Iris pigment epithelial cell (primary cell): ENCODE measurements at regions not wholly inside any gene's neighbourhood (a gene's known extent, or its start where the extent isn't known, plus 50 kb on each side); places are given as distances from the start of the nearest gene placed in this dataset.

Source experiments
- DNase-seq: peaks from one replicate; pipeline ENCODE4 v3.0.0-alpha.2; 2011; ENCODE audit warnings: low read depth

DNA sequence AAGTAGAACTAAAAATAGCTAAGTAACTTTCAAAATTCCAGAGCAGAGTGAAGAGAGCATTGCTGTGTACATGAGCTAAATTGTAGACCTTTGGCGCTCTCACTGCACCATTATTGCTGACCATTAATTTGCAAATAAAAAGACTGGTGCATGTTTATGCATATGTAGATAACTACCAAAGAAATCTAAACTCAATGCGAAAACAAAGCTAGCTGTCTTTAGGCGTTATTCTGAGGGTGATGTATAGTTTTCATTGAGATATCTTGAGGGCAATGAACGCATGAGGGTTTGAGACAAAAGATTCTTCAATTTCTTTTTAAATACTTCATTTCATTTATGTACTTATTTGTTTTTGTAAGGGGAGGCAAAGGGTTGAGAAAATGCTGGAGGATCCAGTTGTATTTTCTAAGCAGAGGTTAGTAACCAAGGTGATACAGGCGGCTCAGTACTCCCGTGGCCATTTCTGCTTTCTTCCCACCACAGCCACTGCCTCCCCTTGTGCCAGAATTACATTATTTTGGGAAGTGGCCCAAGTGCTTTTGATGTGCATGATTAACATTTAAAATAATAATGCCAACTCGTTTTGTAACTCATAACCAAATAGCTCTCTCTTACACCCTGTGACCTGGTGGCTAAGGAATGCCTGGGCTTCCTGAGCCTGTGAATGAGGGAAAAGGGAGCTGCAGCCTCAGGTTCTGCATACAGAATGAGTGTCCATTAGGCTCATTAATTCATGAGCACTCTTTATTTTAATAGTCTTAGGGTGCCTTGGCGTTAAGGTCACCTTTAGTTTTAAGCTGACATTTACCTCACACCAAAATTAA lies 797.8 kb upstream of the GYPC start:
- DNase-seq: no peak

DNA sequence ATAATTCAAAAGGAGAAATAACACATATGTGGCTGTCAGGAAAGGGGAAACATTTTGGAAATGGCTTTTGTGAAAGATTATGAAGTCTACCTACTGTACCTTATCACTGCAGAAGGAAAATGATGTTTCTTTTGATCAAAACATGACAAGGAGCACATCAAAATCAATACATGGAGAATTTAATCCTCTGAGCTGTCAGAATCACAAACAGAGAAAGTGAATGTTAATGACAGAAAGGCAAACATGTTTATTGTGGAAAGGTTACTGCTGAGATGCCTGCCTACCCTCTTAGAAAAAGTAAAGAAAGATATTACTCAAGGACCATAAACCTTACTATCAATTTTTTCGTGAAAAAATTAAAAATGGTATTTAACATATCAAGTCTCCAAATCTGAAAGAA lies 794.5 kb upstream of the GYPC start:
- DNase-seq: no peak

DNA sequence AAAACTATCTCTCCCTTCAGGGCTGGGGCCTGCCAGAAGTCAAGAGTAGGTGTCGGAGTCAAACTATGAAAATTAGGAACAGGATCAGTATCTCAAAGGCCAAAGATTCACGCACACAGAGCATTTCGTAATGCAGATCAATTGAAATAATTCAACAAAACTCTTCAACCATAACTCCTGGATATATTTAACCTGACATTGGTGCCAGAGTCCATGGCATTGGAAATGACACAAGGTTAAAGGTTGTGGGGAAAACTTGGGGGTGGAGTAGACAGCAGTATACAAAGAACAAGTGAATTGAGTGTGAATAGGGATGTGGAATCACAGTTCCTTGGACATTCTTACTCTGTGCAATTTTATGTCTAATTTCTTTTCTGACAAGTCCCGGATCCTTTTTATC lies 788.0 kb upstream of the GYPC start:
- no peak for DNase-seq

DNA sequence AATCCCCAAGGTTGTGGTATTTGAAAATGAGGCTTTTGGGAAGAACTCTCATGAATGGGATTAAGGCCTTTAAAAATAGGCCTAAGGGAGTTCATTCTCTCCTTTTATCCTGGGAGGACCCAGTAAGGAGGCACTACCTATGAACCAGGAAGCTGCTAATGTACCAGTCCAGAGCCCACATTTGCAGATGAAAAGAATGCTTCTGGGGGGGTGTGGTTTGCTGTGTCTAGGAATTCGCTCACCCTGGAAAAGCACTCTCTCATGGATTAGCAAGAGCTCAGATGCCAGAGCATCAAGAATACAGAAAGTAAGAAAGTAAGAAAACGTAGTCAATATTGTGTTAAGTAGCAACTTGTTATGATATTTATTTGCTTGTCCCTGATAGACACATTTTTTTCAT lies 785.7 kb upstream of the GYPC start:
- DNase-seq: no peak

DNA sequence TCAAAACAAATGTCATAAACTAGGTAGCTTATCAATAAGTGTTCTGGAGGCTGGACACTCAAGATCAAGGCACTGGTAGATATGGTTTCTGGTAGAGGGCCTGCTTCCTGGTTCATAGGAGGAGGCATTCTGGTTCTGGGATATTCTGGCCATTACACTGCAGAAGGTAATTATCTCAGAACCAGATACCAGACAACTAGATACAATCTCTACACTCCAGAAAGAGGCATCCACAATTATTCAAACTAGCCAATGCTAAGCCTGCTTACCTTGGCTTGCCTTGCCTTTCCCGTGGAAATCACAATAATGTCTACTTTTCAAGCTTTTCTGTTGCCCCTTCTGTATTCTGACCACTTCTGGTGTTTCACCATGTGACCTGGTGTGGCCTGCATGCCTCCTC lies 785.2 kb upstream of the GYPC start:
- DNase-seq: no peak

DNA sequence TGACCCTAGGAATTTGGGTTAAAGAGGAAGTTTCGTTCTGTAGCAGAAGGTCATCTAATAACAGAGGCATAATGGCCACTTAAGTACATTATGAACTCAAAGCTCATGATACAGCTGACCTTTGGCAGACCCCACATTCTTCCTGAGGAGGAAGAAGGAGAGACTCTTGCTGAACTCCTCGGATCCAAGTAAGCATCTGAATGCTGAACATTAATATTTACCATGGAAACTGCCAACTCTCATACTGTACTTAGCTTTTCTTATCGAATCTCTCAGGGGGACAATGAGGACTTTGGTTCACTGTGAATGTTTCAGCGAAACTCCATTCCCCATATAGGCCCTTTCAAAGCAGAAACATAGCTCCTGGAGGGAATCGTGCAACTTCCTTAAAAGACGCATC lies 781.4 kb upstream of the GYPC start:
- DNase-seq: no peak

DNA sequence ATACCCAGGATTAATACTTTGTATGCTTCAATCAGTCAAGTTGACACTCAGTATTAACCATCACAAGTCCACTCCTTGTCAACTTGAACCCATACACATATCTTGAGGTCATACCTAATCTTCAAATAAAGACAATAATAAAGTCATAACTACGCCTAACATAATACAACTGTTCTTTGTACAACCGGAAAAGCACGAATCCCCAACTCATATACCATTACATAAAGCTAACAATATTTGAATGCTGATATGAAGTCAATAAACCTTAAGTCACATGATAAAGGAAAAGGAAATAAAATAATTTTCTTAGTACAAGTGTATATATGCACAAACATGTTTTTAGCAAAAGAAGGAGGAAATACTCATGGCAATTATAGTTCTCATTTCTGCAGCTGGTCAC lies 770.6 kb upstream of the GYPC start:
- no peak for DNase-seq

DNA sequence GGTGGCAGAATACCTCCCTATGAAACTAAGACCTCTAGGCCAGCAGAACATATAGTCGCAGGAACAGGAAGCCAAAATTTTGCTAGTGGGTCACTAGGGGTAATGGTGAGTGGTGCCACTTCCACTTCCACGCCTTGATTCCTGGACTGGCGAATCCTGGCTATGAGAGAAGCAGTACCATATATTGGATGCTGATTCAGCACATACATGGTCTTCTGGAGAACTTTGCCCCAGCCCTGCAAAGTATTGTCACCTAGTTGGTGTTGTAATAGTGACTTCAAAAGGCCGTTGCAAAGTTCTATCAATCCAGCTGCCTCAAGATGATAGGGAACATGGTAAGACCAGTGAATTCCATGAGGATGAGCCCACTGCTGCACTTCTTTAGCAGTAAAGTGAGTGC lies 769.8 kb upstream of the GYPC start:
- DNase-seq: no peak

DNA sequence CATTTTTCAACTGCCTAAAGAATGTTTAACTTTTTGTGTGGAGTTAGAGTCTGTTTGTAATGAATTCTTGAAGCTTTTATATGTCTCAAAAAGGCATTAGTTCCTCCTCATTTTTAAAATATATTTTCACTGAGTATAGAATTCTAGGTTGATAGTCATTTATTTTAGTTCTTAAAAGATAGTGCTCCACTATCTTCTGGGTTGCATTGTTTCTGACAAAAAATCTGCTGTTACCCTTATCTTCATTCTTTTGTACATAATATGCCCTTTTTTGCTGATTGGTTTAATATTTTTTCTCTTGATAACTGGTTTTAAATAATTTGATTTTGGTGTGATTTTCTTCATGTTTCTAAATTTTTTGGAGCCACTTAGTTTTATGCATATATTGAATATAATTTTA lies 754.7 kb upstream of the GYPC start:
- no peak for DNase-seq

DNA sequence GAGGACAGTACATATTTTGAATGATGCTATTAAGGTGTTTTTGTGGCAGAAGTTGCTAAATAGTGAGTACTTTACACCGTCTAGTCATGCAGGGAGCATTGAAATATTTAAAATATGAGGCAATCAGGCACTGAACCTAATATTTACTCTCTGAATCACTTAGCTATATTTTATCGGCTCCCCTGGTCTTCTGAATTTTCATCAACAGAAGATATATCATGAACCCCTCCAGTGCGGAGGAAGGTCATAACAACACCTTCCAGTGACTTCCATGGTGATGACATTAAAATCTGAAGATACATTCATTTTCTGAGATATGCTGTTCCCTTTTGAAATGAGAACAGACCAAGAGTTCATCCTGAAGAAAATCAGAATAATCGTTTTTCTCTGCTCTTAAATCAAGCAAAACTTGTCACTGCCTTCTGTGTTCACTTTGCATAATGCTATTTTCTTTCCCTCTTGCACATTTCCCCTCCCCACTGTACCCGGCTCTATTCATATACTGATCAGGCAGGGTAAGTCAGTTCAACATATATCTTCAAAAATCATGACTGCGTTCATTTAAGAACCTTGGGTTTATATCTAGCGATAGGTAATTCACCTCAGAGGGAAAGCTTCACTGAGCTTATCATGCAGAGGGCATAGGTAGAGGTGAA lies 729.9 kb upstream of the GYPC start:
- no peak for DNase-seq

DNA sequence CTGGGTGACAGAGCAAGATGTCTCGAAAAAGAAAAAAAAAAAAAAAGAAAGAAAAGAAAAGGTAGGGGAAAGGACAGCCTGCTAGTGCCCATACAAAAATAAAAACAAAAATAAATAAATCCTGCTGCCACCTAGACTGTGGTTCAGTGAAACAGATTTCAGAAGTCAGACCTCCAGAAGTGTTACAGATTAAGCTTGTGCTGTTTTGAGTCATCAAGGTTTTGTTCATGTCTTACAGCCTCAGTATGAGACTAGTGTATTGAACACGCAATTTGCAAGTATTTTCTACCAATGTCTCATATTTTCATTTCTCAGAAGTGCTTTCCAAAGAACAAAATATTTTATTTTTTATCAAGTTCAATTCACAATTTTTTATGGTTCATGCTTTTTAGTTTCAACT lies 720.4 kb upstream of the GYPC start:
- no peak for DNase-seq

DNA sequence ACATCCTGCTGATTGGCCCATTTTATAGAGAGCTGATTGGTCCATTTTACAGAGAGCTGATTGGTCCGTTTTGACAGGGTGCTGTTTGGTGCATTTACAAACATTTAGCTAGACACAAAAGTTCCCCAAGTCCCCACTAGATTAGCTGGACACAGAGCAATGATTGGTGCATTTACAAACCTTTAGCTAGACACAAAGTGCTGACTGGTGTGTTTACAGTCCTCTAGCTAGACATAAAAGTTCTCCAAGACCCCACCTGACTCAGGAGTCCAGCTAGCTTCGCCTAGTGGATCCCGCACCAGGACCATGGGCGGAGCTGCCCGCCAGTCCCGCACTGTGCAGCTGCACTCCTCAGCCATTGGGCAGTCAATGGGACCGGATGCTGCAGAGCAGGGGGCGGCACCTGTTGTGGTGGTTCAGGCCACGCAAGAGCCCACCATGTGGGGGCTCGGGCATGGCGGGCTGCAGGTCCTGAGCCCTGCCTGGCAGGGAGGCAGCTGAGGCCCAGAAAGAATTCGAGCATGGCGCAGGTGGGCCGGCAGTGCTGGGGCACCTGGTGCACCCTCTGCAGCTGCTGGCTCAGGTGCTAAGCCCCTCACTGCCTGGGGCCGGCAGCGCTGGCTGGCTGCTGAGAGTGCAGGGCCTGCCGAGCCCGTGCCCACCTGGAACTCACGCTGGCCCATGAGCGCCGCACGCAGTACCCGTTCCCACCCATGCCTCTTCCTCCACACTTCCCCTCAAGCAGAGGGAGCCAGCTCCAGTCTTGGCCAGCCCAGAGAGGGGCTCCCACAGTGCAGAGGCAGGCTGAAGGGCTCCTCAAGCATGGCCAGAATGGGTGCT lies 713.2 kb upstream of the GYPC start:
- DNase-seq: no peak

DNA sequence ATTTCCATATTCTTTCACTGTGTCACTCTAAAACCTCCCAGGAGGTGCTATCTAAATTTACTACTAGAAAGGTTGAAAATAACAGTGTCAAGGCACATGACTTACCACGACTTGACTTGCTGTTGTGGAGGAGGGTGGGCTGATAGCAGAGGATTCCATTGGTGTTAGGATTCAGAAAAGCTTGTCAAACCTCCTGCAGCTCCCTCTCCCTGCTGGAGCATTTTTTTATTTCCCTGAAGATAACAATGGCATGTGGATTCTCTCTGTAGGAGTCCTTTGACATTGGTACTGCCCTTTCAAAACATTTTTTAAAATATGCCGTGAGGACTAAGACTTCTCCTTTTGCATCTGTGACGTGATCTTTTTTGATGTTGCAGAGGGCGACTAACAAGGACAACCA lies 696.9 kb upstream of the GYPC start:
- no peak for DNase-seq

DNA sequence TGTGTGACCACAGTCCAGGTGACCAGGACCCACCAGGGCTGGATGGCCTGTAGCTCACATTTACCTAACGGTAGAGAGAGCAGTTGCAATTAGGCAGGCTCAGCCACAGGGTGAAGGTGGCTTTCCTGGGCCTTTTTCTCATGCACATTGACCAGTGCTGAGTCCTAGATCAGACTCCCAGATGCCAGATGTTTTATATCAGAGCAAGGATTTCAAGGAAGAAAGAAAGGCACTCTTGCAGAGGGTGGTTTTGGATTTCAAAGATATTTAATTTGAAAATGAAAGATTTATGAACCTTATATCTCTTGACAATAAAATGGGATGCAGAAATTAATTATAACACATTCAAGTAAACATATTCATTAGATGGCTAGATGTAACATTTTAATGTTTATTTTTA lies 694.2 kb upstream of the GYPC start:
- no peak for DNase-seq

DNA sequence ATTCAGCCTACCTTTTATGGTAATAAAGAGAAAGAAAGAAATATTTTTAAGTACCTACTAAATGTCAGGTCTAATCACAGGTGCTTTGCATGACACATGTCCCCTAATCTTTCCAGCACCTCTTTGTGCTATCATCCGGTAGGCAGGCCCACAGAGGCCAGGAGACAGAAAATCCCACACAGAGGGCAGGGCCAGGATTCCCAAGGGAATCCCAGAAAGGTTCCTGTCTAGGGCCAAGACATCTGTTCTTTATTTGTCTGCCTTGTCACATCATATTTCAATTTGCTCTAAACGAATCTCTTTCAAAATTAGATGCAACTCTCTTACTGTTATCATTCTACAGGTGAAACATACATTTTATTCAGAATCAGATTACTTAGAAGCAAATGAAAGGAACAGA lies 676.1 kb upstream of the GYPC start:
- no peak for DNase-seq

DNA sequence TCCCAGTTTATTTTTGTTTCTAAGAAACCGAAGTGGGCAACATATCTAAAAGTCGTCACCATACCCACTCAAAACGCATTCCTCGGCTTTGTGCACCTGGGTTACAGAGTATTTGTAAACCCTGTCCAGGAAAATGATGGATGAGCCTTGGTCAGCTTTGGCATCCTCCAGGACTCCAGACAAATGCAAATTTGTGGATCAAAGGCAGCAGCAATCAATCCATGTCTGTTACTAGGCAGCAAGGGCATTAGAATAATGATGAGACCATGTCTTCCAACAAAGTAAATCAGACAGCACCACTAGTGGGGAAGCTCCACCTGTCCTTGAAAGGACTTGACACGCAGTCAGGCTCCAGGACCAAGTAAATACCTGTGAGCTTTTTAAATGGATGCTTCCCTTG lies 672.6 kb upstream of the GYPC start:
- no peak for DNase-seq

DNA sequence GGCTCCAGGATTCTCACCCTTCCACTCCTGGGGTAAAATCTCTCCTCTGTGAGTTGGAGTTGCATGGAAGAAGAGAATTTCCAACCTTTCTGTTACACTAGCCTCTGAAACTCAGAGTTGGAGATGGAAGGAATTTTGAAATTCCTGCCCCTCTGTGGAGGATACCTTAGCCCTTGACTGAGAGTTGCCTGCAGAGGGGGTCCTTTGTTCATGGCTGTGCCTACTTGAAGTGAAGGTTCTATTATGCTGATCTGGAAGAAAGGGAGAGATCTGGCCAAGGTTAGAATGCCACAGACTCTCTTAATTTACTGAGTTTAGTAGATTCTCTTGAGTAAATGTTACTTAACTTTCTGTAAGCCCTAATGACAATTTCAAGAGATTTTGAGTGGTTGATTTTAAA lies 626.6 kb upstream of the GYPC start:
- DNase-seq: no peak

DNA sequence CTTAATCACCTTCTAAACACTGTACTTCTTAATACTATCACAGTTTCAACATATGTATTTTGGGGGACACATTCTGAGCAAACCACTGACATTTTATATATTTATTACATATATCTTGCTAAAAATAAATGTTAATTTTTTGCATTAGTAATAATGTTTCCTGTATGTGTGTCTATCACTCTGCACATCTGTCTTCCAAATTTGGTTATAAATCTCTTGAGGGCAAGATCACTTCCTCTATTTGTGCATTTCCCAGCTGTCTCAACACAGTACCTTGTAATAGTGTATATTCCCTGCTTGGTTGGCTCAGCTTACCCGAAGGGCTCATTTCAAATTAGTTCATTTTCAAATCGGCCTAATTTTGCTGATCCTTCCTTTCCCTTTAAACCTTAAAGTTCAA lies 617.1 kb upstream of the GYPC start:
- DNase-seq: no peak

DNA sequence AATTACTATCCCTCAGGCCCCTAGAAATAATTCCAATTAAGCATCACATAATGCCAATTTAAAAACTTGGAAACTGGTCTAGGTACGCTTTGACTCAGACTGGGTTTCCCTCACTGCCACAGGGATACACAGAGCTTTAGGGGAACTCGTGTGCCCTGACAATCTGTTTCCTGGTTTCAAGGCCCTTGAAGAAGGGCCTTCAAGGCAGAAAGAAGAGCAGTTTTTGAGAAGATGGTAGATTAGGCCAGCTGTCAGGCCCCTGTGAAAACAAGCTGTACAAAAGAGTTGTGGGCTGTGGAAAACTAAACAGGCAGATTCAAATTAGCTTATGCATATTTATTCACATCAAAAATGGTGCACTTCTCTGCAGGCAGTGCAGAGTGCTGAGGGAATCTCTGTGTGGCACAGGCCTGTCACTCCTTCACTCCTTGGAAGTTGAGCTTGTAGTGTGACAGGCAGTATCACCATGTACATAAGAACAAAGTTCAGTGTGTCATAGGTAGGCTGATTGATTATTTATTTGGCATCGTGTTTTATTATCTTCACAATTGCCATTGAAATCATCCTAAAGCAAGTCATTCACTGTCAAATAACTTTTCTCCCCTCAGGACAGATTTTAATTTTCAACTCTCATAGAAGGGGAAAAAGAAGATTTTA lies 614.4 kb upstream of the GYPC start:
- DNase-seq: no peak

DNA sequence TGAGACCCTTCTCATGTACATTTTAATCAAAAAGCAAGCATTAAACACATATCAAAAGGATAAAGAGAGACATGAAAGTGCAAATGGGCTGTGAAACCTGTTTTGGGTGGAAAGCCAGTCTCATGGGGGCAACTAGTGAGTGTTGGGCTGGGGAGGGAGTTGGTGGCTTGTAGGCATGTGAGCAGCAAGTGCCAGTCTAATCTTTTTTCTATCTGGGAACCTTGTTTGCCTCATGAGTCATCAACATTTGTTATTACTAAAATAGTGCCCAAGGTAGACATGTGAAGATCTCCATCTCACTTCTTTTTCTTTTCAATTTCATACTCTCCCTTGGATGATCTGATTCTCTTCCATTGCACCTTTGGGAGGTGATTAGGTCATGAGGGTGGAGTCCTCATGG lies 613.9 kb upstream of the GYPC start:
- no peak for DNase-seq

DNA sequence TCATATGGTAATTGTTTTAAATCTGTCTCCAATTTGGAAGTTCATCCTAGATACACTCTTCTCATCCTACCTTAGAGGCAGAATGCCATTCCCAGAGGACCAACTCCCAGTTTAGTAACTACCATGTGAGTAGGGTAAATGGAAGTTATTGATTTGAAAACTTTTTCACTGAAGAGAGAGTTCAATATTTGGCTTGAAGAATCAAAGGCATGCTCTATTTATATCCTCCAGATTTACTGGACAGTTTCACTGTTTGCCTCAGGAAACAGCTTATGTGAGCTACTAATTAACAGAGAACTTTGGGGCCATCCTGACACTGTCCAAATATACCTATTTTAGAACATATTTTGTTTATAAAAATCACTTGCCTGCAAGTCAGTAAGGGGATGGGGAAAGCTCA lies 607.2 kb upstream of the GYPC start:
- no peak for DNase-seq

DNA sequence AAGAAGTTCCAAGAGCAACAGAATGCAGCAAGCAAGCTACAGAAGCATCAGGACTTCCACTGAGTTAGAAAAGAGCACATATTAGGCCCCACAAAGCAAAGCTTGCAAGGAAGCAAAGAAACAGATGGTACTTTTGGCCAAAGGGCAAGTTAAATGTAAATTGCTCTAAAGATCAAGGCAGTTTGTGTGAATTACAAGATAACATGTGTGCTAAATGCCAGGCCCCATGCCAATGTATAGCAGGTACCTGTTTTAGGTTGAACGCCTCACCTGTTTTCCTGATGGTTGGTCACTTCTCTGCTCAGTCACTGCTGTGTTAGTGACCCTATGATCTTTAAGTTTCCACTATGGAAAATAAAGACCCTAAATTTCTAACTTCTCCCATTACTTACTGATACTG lies 606.5 kb upstream of the GYPC start:
- no peak for DNase-seq
